NCI-H82 treated with DMSO at 0.1 percent for 48 hours (cell line): ENCODE measurements at regions not wholly inside any gene's neighbourhood (a gene's known extent, or its start where the extent isn't known, plus 50 kb on each side); places are given as distances from the start of the nearest gene placed in this dataset.
"Not testable (repeated sequence)": the region's sequence is repeated elsewhere in the genome, so short reads cannot be mapped to it uniquely, and the experiment has no call there.

Experiments used
- DNase-seq: peaks from one replicate; lab custom pipeline; 2025; ENCODE audit not compliant: unreplicated experiment; lab: John Stamatoyannopoulos, UW

GRCh38 chr3:10109-10996 is 186.2 kb upstream of the CHL1 start:
- DNase-seq: not testable (repeated sequence)

- no peak for DNase-seq
Measured at GRCh38 chr3:11734-12133, 184.8 kb upstream of the CHL1 start.

- DNase-seq: no peak
Measured at GRCh38 chr3:14652-15051, 181.9 kb upstream of the CHL1 start.

GRCh38 chr3:16366-16765 is 180.2 kb upstream of the CHL1 start:
- no peak for DNase-seq

GRCh38 chr3:20421-20820 is 176.1 kb upstream of the CHL1 start:
- DNase-seq: no peak

GRCh38 chr3:24006-24405 is 172.6 kb upstream of the CHL1 start:
- DNase-seq: no peak

- no peak for DNase-seq
Measured at GRCh38 chr3:25056-25455, 171.5 kb upstream of the CHL1 start.

- DNase-seq: not testable (repeated sequence)
Measured at GRCh38 chr3:35985-36384, 160.6 kb upstream of the CHL1 start.

- DNase-seq: not testable (repeated sequence)
Measured at GRCh38 chr3:42871-43744, 153.5 kb upstream of the CHL1 start.

GRCh38 chr3:44028-44676 is 152.4 kb upstream of the CHL1 start:
- DNase-seq: no peak

GRCh38 chr3:44941-45340 is 151.6 kb upstream of the CHL1 start:
- not testable (repeated sequence) for DNase-seq

- no peak for DNase-seq
Measured at GRCh38 chr3:46576-46975, 150.0 kb upstream of the CHL1 start.

GRCh38 chr3:53441-53840 is 143.1 kb upstream of the CHL1 start:
- DNase-seq: not testable (repeated sequence)

GRCh38 chr3:54240-54639 is 142.3 kb upstream of the CHL1 start:
- DNase-seq: no peak

GRCh38 chr3:56672-57071 is 139.9 kb upstream of the CHL1 start:
- DNase-seq: no peak

- no peak for DNase-seq
Measured at GRCh38 chr3:59854-60253, 136.7 kb upstream of the CHL1 start.

- DNase-seq: no peak
Measured at GRCh38 chr3:63095-63765, 133.3 kb upstream of the CHL1 start.

- no peak for DNase-seq
Measured at GRCh38 chr3:69690-70089, 126.9 kb upstream of the CHL1 start.

GRCh38 chr3:72776-73175 is 123.8 kb upstream of the CHL1 start:
- no peak for DNase-seq

GRCh38 chr3:73271-73670 is 123.3 kb upstream of the CHL1 start:
- no peak for DNase-seq

- DNase-seq: no peak
Measured at GRCh38 chr3:74676-75243, 121.8 kb upstream of the CHL1 start.
